ENCODE measurements at regions not wholly inside any gene's neighbourhood (a gene's known extent, or its start where the extent isn't known, plus 50 kb on each side); places are given as distances from the start of the nearest gene placed in this dataset.

- Histone ChIP-seq H3K27ac (ENCODE audit: insufficient read depth in 1 of 2, low read depth in 1 of 2, low read length in 2 of 2, poor library complexity in 1 of 2, severe bottlenecking in 2 of 2) (no peak overlapping the region), H3K36me3 (ENCODE audit: control insufficient read depth in 4 of 4, insufficient read depth in 4 of 4, low read length in 3 of 4) (no peaks in the 10 kb centered on the region), H3K4me1 (ENCODE audit: control extremely low read depth in 1 of 4, control insufficient read depth in 4 of 4, insufficient read depth in 4 of 4, low read length in 3 of 4) (no peaks in the 10 kb centered on the region), H3K27me3 (replicated peaks in 2 of 5; ENCODE audit: control insufficient read depth in 4 of 5, insufficient read depth in 5 of 5, low read length in 4 of 5) (peaks cover 0 to 10% (median 2%) of the 10 kb centered on the region in 5 experiments), H3K9me3 (ENCODE audit: control extremely low read depth in 1 of 5, control insufficient read depth in 4 of 5, insufficient read depth in 2 of 5, low read depth in 1 of 5, low read length in 4 of 5) (peaks cover 0 to 13% (median 7%) of the 10 kb centered on the region in 5 experiments), H3K4me3 (ENCODE audit: control insufficient read depth in 1 of 7, extremely low read depth in 1 of 7, insufficient read depth in 4 of 7, low read depth in 2 of 7, low read length in 6 of 7) (no peak overlapping the region)
- CTCF ChIA-PET, result interaction anchor here (1.7 kb wide), 1 partner anchor 41 kb away, joined by 4 read pairs; no protein-coding TSS in a partner anchor
- DNase-seq, result no peak
- POLR2A ChIA-PET, result no interaction called here
- 77% methylated on average over 6 of the region's 7 CpGs for WGBS (ENCODE audit: insufficient coverage)
Measured at GRCh38 chr6:170470734-170471133, 82.4 kb downstream of the PSMB1 start.

DNA sequence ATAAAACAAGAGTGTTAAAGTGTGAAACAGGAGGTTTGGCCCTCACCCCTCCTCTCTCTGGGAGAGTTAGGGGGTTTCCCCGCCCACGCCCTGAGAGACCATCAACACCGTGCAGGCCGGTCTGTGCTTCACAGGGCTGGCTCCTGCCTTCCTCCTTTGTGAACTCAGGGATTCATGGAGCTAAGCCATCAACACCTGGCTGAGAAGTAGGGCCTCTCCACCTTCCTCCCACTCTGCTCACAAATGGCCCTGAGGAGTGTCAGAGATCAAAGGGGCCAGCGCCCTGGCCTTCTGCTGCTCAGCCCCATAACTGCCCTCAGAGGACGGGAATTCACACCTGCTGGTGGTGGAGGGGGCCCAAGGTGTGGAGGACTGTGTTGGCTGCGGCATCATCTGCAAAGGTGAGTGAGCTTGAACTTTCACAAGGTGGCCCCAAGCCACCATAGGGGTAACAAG, 88.6 kb downstream of the PSMB1 start:
- ChIA-PET POLR2A (no interaction called here), CTCF (interaction anchor here (1.5 kb wide), 1 partner anchor 10 kb away, joined by 4 read pairs; no protein-coding TSS in a partner anchor)
- no peaks in the 10 kb centered on the region for H3K36me3 ChIP-seq (ENCODE audit: control insufficient read depth in 4 of 4, insufficient read depth in 4 of 4, low read length in 3 of 4)
- H3K27ac ChIP-seq (ENCODE audit: insufficient read depth in 1 of 2, low read depth in 1 of 2, low read length in 2 of 2, poor library complexity in 1 of 2, severe bottlenecking in 2 of 2), result no peak overlapping the region
- WGBS (ENCODE audit: insufficient coverage), result 95% methylated on average over 4 of the region's 7 CpGs
- no peaks in the 10 kb centered on the region for H3K27me3 ChIP-seq (replicated peaks in 2 of 5; ENCODE audit: control insufficient read depth in 4 of 5, insufficient read depth in 5 of 5, low read length in 4 of 5)
- H3K4me1 ChIP-seq (ENCODE audit: control extremely low read depth in 1 of 4, control insufficient read depth in 4 of 4, insufficient read depth in 4 of 4, low read length in 3 of 4), result peaks cover 8 to 9% (median 8%) of the 10 kb centered on the region in 4 experiments
- H3K4me3 ChIP-seq (ENCODE audit: control insufficient read depth in 1 of 7, extremely low read depth in 1 of 7, insufficient read depth in 4 of 7, low read depth in 2 of 7, low read length in 6 of 7), result no peak overlapping the region
- DNase-seq, result no peak
- H3K9me3 ChIP-seq (ENCODE audit: control extremely low read depth in 1 of 5, control insufficient read depth in 4 of 5, insufficient read depth in 2 of 5, low read depth in 1 of 5, low read length in 4 of 5), result peaks cover 0 to 14% (median 7%) of the 10 kb centered on the region in 5 experiments

DNA sequence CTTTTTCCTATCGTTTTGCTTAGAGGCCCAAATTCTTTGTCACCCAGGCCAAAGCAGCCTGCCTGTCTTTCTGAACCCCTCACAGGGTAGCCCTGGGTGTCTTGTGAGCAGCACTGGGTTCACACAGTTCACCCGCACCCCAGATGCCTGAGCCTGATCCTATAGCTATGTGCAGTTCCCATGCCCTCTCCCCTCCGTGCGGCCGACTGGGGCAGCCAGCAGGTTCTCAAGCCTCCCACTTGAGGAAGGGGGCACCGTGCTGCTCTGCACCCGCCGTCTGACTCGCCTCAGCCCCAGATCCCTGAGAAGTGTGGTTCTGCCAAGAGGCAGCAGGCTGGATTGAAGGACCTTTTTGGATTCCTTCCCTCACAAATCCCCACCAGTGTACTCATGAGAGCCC, 89.0 kb downstream of the PSMB1 start:
- Histone ChIP-seq H3K27ac (ENCODE audit: insufficient read depth in 1 of 2, low read depth in 1 of 2, low read length in 2 of 2, poor library complexity in 1 of 2, severe bottlenecking in 2 of 2) (no peak overlapping the region), H3K4me1 (ENCODE audit: control extremely low read depth in 1 of 4, control insufficient read depth in 4 of 4, insufficient read depth in 4 of 4, low read length in 3 of 4) (peaks cover 8 to 12% (median 10%) of the 10 kb centered on the region in 4 experiments), H3K27me3 (replicated peaks in 2 of 5; ENCODE audit: control insufficient read depth in 4 of 5, insufficient read depth in 5 of 5, low read length in 4 of 5) (no peaks in the 10 kb centered on the region), H3K36me3 (ENCODE audit: control insufficient read depth in 4 of 4, insufficient read depth in 4 of 4, low read length in 3 of 4) (no peaks in the 10 kb centered on the region), H3K4me3 (ENCODE audit: control insufficient read depth in 1 of 7, extremely low read depth in 1 of 7, insufficient read depth in 4 of 7, low read depth in 2 of 7, low read length in 6 of 7) (no peak overlapping the region), H3K9me3 (ENCODE audit: control extremely low read depth in 1 of 5, control insufficient read depth in 4 of 5, insufficient read depth in 2 of 5, low read depth in 1 of 5, low read length in 4 of 5) (peaks cover 0 to 14% (median 7%) of the 10 kb centered on the region in 5 experiments)
- WGBS (ENCODE audit: insufficient coverage), result 97% methylated on average over 7 of the region's 9 CpGs
- ChIA-PET POLR2A (no interaction called here), CTCF (interaction anchor here (1.5 kb wide), 1 partner anchor 11 kb away, joined by 4 read pairs; no protein-coding TSS in a partner anchor)
- DNase-seq, result no peak

DNA sequence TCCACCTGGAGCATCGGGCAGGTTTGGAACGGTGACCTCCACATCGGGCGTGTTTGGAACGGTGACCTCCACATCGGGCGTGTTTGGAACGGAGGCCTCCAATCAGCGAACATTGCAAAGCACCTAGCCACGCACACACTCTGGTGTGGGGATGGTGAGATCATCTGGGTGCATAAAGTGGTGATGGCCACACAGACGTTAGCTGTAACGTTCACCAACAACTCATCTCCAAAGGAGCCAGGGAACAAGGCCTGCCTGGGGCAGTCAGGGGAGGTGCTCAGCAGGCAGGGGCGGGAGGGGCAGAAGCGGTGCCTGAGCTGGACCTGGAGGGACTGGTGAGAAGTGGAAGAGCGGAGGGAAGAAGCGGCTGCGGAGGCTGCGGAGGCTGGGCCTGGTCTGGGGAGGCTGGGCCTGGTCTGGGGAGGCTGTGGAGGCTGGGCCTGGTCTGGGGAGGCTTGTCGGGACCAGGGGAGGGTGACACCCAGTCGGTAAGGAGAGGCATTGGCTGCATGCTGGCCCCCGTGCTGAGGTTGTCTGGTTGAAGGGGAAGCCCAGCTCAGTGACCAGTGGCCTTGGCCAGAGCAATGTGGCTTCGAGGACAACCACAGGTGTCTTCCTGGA, 89.9 kb downstream of the PSMB1 start:
- H3K27ac ChIP-seq (ENCODE audit: insufficient read depth in 1 of 2, low read depth in 1 of 2, low read length in 2 of 2, poor library complexity in 1 of 2, severe bottlenecking in 2 of 2), result no peak overlapping the region
- no peak for DNase-seq
- WGBS (ENCODE audit: insufficient coverage), result 95% methylated on average over 15 of the region's 22 CpGs
- H3K9me3 ChIP-seq (ENCODE audit: control extremely low read depth in 1 of 5, control insufficient read depth in 4 of 5, insufficient read depth in 2 of 5, low read depth in 1 of 5, low read length in 4 of 5), result peaks cover 0 to 12% (median 7%) of the 10 kb centered on the region in 5 experiments
- CTCF ChIA-PET, result no interaction called here
- H3K36me3 ChIP-seq (ENCODE audit: control insufficient read depth in 4 of 4, insufficient read depth in 4 of 4, low read length in 3 of 4), result no peaks in the 10 kb centered on the region
- no peaks in the 10 kb centered on the region for H3K27me3 ChIP-seq (replicated peaks in 2 of 5; ENCODE audit: control insufficient read depth in 4 of 5, insufficient read depth in 5 of 5, low read length in 4 of 5)
- no peak overlapping the region for H3K4me3 ChIP-seq (ENCODE audit: control insufficient read depth in 1 of 7, extremely low read depth in 1 of 7, insufficient read depth in 4 of 7, low read depth in 2 of 7, low read length in 6 of 7)
- POLR2A ChIA-PET, result no interaction called here
- peaks cover 8 to 12% (median 10%) of the 10 kb centered on the region in 4 experiments for H3K4me1 ChIP-seq (ENCODE audit: control extremely low read depth in 1 of 4, control insufficient read depth in 4 of 4, insufficient read depth in 4 of 4, low read length in 3 of 4)

DNA sequence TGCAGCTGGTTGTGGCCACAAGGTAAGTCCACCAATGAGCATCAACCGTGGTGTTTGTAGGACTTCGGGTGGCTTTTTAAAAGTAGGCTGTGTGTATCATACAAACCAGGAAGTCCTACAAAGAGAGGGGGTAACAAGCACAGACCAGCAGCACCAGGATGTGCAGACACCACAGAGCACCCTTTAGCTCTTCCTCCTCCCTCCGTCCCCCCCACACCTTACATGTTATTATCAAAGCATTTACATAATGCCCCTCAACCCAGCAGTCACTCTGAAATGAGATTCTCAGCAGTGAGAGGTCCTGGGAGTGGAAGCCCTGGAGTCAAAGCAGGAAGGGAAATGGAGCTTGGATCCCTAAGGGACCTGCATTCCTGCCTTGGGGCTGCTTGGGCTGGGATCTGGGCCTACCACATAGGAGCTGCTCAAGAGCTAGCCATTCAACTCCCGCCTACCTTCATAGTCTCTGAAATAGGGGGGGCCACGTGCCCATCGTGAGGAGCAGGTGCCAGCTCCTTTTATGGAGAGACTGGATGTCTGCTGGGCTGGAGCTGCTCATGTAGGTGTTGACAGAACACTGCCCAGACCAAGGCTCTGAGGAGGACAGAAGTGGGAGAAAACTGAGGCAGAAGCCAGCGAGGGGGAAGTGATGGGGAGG, 90.6 kb downstream of the PSMB1 start:
- no peak for DNase-seq
- H3K4me3 ChIP-seq (ENCODE audit: control insufficient read depth in 1 of 7, extremely low read depth in 1 of 7, insufficient read depth in 4 of 7, low read depth in 2 of 7, low read length in 6 of 7), result no peak overlapping the region
- POLR2A ChIA-PET, result no interaction called here
- WGBS (ENCODE audit: insufficient coverage), result 87% methylated on average over 7 of the region's 7 CpGs
- H3K27me3 ChIP-seq (replicated peaks in 2 of 5; ENCODE audit: control insufficient read depth in 4 of 5, insufficient read depth in 5 of 5, low read length in 4 of 5), result no peaks in the 10 kb centered on the region
- peaks cover 8 to 12% (median 10%) of the 10 kb centered on the region in 4 experiments for H3K4me1 ChIP-seq (ENCODE audit: control extremely low read depth in 1 of 4, control insufficient read depth in 4 of 4, insufficient read depth in 4 of 4, low read length in 3 of 4)
- no peaks in the 10 kb centered on the region for H3K36me3 ChIP-seq (ENCODE audit: control insufficient read depth in 4 of 4, insufficient read depth in 4 of 4, low read length in 3 of 4)
- H3K27ac ChIP-seq (ENCODE audit: insufficient read depth in 1 of 2, low read depth in 1 of 2, low read length in 2 of 2, poor library complexity in 1 of 2, severe bottlenecking in 2 of 2), result no peak overlapping the region
- CTCF ChIA-PET, result no interaction called here
- H3K9me3 ChIP-seq (ENCODE audit: control extremely low read depth in 1 of 5, control insufficient read depth in 4 of 5, insufficient read depth in 2 of 5, low read depth in 1 of 5, low read length in 4 of 5), result peaks cover 0 to 4% (median 3%) of the 10 kb centered on the region in 5 experiments

- Histone ChIP-seq H3K4me3 (ENCODE audit: control insufficient read depth in 1 of 7, extremely low read depth in 1 of 7, insufficient read depth in 4 of 7, low read depth in 2 of 7, low read length in 6 of 7) (no peak overlapping the region), H3K4me1 (ENCODE audit: control extremely low read depth in 1 of 4, control insufficient read depth in 4 of 4, insufficient read depth in 4 of 4, low read length in 3 of 4) (peaks cover 8 to 12% (median 10%) of the 10 kb centered on the region in 4 experiments), H3K9me3 (ENCODE audit: control extremely low read depth in 1 of 5, control insufficient read depth in 4 of 5, insufficient read depth in 2 of 5, low read depth in 1 of 5, low read length in 4 of 5) (peaks cover 0 to 4% (median 3%) of the 10 kb centered on the region in 5 experiments), H3K27ac (ENCODE audit: insufficient read depth in 1 of 2, low read depth in 1 of 2, low read length in 2 of 2, poor library complexity in 1 of 2, severe bottlenecking in 2 of 2) (no peak overlapping the region), H3K36me3 (ENCODE audit: control insufficient read depth in 4 of 4, insufficient read depth in 4 of 4, low read length in 3 of 4) (no peaks in the 10 kb centered on the region), H3K27me3 (replicated peaks in 2 of 5; ENCODE audit: control insufficient read depth in 4 of 5, insufficient read depth in 5 of 5, low read length in 4 of 5) (peaks cover 0 to 1% (median 0%) of the 10 kb centered on the region in 5 experiments)
- no peak for DNase-seq
- 99% methylated on average over 22 of the region's 23 CpGs for WGBS (ENCODE audit: insufficient coverage)
- POLR2A ChIA-PET, result no interaction called here
- CTCF ChIA-PET, result interaction anchor here (1.6 kb wide), 1 partner anchor 11 kb away, joined by 4 read pairs; no protein-coding TSS in a partner anchor
Measured at GRCh38 chr6:170461556-170462365, 91.3 kb downstream of the PSMB1 start.
